HCEC 1CT (cell line): ENCODE measurements at regions not wholly inside any gene's neighbourhood (a gene's known extent, or its start where the extent isn't known, plus 50 kb on each side); places are given as distances from the start of the nearest gene placed in this dataset.
A peak's percentile ranks its signal among the peaks of the same experiment; 100 is the strongest.

Experiments
- DNase-seq: peaks from one replicate; pipeline ENCODE4 v3.0.0-alpha.2; 2017

DNA sequence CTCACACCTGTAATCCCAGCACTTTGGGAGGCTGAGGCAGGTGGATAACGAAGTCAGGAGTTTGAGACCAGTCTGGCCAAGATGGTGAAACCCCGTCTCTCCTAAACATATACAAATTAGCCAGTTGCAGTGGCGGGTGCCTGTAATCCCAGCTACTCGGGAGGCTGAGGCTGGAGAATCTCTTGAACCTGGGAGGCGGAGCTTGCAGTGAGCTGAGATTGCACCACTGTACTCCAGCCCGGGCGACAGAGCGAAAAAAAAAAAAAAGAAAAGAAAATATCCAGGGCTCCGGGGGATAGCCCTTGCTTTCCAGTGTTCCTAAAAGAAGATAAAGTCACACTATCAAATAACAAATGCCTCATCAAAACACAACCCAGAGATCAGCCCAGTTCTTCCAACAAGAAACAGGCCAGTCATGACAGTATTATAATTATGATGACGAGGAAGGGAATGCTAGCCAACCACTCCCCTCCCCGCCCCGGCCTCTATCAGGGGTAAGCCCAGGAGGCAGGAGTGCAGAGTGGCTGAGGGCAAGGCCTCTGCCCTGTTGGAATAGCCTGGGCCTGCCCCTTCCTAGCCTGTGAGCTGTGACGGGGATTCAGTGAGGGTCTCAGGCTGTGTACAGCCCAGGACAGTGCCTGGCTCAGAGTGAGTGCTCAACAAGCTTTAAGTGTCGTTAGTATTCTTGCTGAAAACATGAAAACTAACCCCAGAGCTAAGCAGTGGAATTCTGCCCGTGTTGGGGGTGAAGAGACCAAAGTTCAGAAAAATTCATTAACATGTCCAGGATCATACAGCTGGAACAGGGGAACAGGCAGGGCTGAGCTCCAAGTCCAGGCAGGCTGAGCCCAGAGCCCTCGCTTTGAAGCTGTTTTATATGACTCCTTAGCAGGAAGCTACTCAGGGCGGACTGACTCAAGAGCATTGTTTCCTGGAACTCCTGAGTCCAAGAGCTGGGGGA is 54.3 kb downstream of the FAM241B start:
- DNase-seq, result no peak

DNA sequence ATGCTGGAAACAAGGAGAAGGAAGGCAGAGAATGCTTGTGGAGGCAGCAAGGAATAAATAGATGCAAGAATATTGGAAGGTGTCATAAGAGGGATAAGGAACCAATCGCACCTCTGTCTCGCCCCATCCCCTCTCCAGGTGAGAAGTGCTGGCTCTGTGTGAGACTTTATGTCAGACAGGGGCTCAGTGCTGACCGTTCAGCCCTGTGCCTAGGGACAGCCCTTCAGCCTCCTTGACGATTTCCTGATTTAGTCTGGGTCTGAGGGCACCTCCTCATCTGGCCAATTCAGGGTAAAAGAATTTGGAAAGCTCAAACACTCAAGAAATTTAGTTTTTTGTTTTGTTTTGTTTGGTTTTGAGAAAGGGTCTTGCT is 54.9 kb downstream of the FAM241B start:
- no peak for DNase-seq

DNA sequence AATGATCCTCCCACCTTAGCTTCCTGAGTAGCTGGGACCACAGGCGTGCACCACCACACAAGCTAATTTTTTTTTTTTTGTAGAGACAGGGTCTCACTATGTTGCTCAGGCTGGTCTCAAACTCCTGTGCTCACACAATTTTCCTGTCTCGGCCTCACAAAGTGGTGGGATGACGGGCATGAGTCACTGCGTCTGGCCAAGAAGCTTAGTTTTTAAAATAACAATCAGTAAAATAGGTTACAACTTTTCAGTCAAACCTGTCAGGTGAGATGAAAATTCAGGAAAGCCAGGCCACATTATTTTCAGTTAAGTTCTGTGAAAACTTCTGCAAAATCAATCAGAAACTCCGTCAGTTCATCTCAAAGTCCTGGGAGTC is 55.4 kb downstream of the FAM241B start:
- DNase-seq, result no peak

DNA sequence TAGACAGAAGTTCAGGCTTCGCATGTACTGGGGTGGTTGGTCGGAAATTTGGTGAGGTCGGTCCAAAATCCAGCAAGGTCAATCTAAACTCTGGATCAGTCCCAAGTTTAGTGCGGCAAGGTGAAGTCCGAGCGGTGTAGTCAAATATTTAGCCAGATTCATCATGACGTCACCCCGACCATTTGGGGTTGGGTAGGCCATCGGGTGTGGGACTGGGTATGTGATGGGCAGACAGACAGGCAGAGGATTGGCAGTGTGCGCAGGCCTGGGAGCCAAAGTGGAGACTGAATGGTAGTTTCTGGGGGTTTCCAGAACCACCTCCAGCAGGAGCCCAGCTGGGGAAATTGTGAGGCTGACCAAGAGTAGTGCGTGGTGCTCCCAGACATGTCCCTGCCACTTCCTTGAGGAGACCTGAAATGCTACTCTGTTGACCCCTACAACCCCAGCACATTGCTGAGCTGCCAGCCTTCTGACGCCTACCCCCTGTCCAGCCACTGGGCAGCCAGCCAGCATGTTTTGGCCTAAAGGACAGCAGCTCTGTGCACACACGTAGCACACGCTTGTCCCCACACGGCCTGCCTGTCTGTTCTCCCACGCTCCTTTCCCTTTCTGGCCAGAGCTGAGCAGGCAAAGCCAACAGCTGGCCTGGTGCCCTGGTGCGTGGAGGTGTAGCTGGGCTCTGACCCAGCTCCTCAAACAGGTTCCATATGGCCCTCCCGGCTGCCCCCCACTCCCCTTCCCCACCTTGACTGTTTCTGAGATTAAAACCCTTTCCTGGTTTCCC is 55.9 kb downstream of the FAM241B start:
- no peak for DNase-seq

DNA sequence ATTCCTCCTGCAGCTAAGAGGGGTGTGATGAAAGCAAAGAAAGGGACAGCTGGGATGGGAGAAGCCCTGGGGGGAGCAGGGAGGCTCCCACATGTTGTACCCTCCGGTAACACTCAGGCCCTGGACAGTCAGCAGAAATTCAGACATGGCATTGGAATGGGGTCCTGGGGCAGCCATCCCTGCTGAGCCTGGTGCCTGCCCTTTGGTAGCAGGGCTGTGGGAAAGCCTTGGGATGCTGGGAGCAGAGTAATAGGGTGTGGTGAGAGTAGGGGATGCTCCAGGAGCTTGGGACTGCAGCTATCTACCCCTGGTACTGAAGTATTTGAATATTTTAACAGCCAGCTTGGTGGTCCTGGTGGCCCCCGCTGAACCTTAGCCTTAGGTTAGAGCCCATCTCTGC is 56.8 kb downstream of the FAM241B start:
- no peak for DNase-seq

DNA sequence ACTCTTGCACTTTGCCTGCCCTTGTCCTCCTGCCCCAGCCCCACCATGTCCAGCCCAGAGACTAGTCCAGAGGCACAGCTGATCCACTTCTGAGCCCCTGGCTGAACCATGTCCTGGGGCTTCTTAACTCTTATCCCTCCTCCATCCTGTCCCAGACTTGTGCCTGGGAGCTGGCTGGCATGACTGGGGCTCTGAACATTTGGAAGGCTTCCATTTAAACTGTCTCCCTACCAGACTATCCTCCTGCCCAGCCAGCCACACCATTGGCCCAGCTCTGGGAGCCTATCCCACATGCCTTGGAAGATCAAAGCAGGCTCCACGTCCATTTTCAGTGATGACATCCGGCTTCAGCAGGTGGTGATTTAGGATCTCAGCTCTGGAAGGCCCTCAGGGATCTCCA is 57.4 kb downstream of the FAM241B start:
- DNase-seq, result no peak

DNA sequence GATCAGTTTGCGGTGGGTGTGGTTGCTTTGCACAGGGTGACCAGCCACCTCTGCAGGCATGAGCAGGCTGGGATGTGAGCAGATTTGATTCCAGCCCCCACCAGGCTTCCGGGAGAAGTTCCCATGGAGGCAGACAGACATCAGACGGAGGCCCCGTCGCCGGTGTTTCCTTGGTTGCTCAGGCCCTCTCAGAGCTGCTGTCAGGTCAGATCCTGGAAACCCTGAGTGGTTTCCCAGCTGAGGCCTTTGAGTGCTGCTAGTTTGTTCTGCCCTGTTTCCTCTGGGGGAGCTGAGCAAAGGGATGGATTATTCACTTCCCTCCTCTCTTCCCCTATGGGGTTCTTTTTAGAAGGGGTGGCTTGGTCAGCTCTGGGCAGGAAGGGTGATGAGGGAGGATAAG is 62.2 kb downstream of the FAM241B start:
- no peak for DNase-seq

DNA sequence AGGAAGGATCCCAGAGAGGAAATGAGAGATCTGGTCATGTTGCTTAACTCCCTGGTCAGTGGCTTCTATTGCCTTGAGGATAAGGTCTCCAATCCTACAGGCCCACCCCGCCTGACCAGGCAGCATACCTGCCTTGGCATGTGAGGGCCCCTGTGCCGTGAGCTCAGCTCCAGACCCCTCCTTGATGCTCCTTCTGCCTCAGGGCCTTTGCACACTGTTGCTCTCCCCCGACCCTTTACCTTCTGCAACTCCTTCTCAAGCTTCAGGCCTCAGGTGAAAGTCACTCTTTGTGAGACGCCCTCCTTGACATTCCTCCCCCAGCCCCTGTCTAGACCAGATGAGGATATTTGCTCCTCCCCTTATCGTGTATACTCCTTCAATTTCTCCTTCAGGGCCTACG is 62.8 kb downstream of the FAM241B start:
- DNase-seq, result no peak

DNA sequence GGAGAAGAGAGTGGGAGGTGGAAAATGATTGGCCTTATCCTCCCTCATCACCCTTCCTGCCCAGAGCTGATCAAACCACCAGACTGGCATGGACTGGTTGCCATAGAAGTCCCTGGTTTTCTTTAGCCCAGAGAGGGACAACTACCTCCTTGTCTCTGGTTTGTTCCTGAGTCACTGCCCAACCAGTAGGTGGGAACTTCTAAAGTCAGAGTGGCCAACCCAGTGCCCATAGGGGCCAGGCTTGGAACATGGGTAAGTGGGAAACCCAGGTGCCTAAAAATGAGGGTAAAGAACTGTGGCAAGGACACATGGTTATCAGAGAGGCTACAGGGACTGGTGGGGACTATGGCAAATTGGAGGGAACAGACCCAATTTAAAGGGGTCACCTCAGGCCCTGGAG is 63.8 kb downstream of the FAM241B start:
- no peak for DNase-seq

DNA sequence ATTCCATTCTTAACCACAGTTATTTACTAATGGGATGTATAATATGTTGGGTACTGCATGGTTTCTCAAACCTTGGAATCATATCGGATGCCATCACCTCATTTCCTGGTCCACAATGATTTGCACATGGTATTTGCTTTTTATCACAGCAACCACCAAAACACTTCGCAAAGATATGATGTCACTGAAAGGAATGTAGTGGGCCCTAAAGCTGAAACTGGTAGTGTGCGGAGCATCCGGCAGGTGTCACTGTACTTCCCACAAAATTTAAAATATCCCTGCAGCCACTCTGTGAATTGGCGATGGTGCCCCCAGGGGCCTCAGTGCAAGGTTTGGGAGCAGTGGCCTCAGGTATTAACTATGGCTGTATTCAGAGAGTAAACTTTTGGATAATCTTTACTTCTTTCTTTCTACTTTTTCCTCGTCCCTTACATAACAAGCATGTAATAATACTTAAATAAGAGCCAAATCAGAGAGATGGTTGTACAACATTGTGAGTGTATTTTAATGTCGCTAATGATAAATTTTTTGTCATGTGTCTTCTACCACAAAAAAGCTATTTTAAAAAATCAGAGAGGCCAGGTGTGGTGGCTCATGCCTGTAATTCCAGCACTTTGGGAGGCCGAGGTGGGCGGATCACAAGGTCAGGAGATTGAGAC is 66.2 kb downstream of the FAM241B start:
- peak; percentile 24 for DNase-seq

DNA sequence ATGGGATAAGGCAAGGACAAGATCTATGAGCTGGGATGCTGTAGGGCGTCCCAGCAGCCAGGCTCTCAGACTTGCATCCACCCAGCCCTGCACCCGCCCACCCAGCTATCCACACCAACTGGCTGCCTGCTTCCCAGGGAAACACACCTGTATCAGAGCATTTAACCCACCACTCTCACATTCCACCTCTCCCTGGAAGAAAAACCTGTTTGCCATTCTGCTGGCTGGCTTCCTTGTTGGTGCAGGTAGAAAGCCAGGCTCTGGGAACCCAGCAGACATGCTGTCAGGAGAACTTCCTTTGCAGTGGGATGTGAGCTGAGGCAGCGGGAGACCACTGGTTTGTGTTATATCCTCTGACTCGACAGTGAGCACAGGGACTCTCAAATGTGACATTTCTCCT is 67.0 kb downstream of the FAM241B start:
- no peak for DNase-seq

DNA sequence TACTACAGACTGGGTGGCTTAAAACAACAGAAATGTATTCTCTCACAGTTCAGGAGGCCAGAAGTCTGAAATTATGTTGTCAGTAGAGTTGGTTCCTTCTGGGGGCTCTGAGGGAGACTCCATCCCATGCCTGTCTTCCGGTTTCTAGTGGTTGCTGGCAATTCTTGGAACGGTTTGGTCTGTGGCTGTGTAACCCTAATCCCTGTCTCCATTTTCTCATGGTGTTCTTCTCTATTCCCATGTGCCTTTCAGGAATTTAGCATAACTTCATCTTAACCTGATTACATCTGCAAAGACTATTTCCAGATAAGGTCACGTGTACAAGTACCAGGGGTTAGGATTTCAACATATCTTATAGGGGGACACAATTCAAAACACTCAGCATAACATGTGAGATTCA is 73.2 kb downstream of the FAM241B start:
- DNase-seq, result no peak

DNA sequence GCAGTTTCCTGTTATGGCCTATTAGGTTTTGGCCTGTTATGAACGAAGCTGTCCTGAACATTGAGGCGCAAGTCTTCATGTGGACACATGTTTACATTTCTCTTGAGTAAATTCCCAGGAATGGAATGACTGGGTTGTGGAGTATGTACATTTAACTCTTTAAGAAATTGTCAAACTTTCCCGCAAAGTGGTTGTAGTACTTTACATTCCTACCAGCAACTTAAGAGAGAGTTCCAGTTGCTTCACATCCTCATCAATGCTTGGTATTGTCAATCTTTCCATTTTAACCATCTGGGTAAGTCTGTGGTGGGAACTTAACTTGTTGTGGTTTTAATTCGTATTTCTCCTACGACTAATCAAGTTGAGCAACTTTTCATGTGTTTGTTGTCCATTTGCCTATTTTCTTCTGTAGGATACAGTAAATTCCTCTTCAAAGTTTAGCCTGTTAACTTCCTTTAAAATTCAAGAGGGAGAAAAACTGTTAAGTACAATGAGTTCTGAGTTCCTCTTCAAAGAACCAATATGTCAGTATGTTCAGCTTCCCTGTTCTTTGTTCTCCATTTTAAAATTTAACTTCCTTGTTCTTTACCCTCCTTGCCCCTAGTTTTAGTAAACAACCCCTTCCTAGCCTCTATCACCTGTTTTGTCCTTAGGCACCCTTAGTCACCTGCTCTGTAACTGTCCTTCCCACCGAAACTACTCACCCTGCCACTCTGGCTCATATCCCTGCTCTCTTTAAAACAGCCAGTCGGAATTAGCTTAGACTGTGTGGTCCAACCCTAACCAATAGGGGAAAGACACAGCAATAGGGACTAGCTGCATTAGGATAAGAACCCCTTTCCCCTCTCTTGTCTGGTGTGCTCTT is 74.0 kb downstream of the FAM241B start:
- peak; percentile 98 for DNase-seq

DNA sequence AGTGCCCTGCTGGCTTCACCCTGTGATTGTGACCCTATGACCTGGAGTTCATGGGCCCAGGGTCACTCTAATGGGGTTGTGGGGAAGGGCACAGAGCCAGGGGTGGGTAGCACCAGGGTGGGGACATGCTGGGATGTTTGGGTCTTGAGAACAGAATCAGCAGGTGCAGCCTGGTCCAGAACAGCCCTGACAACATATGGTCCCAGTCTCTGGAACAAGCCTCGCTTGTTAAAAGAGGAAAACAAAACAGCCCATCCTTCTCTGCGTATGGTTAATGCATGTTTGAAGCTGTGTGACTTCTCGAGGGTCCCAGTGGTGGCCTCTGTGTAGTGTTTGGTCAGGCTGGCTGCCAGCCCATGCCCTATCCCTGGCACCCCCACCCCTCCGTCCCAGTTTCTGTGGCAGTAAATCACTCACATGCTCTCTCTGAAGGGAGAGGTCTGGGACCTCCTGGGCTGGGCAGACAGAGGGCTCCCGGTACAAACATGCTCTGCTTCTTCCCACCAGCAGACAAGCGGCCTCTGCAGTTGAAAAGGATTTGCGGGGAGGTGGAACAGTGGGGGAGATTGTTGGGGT is 79.4 kb downstream of the FAM241B start:
- no peak for DNase-seq

DNA sequence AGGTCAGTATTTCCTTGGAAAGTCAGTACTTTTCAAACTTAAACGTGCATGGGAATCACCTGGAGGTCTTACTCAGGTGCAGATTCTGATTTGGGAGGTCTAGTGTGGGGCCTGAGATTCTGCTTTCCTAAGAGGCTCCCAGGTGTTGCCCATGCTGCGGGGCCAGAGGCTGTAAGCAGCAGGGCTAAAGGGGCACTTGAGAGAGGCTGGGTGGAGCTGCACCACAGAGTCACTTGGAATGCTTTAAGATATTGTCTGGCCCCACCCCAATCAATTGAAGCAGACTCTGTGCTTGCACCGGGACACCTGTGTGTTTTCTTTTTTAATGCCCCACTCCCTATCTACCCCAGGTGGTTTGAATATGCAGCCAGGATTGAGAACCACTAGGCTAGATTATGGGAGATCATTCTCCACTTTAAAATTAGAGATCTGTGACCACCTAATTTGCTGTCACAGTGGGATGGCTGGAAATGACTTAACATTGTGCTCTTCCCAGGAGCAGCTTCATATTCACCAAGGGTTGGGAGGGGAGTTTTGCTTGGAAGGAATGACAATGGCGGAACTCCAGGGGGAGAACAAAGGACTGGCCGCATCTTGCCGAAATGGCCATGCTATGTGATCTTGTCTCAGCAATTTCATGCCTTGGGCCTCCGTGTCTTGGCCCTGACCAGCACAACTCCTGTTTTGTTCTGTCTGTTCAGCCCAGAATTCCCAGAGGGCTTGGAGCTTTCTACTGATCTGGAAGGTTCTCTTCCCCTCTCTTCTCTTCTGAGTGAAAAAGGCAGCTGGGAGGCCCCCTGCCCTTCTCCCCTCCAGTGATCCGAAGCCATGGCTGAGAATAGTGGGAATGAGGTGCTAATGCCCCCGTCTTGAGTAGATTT is 80.2 kb downstream of the FAM241B start:
- DNase-seq, result no peak

DNA sequence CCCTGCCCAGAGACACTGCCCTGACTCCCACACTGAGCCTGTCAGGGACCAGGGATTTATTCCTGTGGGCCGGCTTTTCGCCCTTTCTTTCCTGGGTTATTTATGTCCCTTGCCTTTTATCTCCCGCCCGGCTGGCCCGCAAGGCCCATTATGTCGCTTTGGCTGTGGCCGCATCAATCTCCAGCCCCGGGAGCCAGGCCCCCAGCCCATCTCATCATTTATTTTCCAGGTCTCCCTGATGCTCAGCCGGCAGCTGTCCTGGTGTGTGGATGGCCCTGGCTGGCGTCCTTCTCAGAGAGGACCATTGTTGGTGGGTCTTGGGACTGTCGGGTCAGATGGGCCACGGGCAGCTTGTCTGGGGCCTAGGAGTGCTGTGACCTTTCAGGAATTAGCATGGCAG is 82.3 kb downstream of the FAM241B start:
- no peak for DNase-seq

DNA sequence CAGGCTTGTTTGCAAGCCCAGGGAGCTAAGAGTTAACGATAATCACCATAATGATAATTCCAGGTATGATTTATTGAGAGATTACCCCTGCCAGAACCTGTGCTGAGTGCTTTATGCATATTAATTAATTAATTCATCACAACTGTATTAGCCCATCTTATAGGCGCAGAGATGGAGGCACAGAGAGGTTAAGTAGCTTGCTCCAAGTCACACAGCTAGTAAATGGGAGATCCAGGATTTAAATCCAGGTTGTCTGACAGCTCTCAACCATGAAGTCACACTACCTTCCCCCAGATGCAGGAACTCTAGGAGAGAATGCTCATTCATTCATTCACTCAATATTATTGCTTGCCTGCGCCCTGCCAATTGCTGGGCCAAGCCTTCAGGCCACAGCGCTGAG is 84.5 kb downstream of the FAM241B start:
- DNase-seq, result no peak

DNA sequence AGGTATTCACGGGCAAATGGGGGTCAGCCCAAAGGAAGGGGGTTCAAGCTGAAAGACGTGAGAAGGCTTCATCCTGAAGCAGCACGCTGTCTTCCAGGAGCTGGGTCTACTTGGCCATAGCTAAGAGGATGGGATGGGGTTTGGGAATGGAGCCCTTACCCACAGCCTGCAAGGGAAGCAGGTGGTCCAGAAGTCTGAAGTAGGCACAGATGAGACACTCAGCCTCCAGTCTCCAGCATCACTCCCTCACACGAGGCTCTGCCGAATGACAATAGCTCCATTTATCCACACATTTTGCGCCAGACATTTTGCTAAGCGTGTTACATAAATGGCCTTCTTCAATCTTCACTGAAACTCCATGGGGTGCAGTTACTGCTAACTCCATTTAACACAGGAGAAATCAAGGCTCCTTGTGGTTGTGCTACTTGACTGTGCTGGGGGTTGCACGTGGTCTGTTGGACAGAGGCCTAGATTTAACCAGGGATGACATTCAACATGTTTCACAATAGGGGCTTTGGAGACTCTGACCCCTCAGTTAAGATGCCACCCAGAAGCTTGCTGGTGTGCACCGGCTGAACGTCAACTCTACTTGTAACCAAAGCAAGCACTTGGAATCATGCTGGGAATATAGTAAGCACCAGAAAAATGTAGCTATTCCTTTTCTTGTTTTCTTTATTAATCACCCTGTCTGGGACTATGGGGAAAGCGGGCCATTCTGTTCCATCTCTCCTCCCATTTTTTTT is 85.3 kb downstream of the FAM241B start:
- peak; percentile 45 for DNase-seq

DNA sequence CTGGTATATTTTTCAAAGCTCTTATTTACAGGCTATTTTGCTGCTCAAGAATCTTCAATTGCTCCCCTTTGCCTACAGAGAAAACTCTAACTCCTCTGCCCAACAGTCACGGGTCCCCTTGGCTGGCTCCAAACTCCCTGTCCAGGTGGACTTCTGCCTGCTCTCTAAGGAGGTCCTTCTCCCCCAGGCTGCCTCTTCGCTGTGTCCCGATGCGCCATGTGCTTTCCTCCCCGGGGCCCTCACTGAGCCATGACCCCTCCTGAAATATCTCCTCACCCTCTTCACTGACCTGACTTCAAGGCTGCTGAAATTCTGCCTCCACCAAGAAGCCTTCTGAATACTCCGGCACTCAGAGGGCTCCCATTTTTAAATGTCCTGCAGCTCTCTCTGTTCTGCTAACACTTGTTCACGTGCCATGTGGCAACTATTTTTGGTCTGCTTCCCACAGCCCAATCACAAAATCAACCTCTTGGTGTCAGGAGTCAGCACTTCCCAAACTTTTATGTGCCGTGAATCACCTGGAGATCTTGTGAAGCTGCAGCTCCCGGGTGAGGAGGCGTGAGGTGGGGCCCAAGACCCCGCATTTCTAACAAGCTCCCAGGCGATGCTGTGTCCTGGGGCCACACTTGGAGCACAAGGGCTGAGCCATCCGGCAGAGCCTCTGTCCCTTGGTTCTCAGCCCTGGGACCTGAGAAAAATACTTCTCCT is 85.7 kb upstream of the COL13A1 start:
- no peak for DNase-seq
